ENCODE measurements at regions not wholly inside any gene's neighbourhood (a gene's known extent, or its start where the extent isn't known, plus 50 kb on each side); places are given as distances from the start of the nearest gene placed in this dataset.

- TF ChIP-seq CHD7 (IDR thresholded peaks at IDR 0.05; ENCODE audit: insufficient replicate concordance, low read length) = no peak
- TF ChIP-seq HDAC2 (IDR thresholded peaks at IDR 0.05; ENCODE audit: borderline replicate concordance in 1 of 2, low read depth in 2 of 2, low read length in 2 of 2) = no peak
Observed at GRCh38 chrY:20683371-20683770, 72.5 kb upstream of the RPS4Y2 start (continued).
